ENCODE measurements at regions not wholly inside any gene's neighbourhood (a gene's known extent, or its start where the extent isn't known, plus 50 kb on each side); places are given as distances from the start of the nearest gene placed in this dataset.

DNA sequence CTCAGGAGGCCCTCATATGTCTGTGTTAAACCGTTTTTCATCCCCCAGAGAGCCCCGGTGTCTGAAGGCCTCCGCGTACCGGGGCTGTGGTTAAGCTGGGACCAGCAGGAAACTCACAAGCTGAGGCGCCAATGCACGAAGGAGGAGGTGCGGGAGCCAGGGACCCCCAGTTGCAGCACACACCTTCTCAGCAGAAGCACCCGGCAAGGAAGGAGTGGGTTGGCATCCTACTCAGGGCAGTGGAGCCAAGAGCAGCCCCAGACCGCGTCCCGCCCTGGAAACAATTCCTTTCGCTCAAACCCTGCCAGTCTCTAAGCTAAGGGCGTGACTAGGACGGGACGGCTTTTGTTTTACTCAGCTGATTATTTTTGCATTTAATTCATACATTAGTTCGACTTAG is 726.9 kb downstream of the BRD1 start:
- TF ChIP-seq, protein P1, sequence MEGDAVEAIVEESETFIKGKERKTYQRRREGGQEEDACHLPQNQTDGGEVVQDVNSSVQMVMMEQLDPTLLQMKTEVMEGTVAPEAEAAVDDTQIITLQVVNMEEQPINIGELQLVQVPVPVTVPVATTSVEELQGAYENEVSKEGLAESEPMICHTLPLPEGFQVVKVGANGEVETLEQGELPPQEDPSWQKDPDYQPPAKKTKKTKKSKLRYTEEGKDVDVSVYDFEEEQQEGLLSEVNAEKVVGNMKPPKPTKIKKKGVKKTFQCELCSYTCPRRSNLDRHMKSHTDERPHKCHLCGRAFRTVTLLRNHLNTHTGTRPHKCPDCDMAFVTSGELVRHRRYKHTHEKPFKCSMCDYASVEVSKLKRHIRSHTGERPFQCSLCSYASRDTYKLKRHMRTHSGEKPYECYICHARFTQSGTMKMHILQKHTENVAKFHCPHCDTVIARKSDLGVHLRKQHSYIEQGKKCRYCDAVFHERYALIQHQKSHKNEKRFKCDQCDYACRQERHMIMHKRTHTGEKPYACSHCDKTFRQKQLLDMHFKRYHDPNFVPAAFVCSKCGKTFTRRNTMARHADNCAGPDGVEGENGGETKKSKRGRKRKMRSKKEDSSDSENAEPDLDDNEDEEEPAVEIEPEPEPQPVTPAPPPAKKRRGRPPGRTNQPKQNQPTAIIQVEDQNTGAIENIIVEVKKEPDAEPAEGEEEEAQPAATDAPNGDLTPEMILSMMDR (IDR thresholded peaks at IDR 0.05; ENCODE audit: low read depth, low read length): no peak
- no peak for DNase-seq (ENCODE audit: extremely low read depth, low read depth)

DNA sequence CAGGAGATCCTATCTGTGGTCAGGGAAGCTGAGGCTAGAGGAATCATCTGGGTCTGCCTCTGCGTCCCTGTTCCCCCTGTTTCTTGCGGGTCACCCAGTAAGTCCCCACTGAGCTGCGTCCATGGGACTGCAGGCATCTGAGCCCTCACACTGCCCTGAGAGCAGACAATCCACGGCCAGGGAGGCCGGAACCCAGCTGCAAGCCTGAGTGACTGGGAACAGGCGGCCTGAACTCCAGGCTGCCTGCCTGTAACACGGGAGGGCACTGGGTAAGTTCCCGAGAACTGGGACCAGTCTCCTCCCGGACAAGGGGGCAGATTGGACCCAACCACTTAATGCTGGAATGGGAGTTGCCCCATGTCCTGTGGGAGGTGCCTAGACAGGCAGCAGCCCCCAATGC is 727.4 kb downstream of the BRD1 start:
- TF ChIP-seq, protein P1 (IDR thresholded peaks at IDR 0.05; ENCODE audit: low read depth, low read length): no peak
- no peak for DNase-seq (ENCODE audit: extremely low read depth, low read depth)

DNA sequence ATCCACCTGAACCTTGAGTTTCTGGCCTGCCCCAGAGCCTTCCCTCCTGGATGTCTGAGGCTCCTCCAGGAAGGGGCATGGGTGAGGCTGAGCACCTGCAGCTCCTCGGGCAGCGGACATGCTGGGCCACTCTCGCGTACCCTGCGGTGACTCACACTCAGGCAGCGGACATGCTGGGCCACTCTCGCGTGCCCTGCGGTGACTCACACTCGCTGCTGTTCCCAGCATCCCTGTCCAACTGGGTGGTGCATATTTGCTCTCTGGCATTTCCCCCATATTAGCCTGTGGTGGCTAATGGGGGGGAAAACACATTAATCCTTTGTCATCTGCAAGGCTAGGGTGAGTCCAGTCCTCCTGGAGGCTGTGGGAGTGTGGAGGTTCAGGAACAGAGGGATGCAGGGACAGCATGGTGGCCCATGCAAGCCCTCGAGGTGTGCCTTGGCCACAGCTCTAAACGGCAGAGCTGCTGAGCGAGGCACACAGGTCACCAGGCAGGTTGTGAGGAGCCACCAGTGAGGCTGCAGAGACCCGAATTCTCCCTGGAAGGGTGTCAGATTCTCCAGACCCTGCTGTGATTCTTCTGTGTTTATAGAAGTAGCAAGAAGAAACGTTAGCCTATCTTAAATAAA is 728.1 kb downstream of the BRD1 start:
- TF ChIP-seq, protein P1 (IDR thresholded peaks at IDR 0.05; ENCODE audit: low read depth, low read length): no peak
- DNase-seq (ENCODE audit: extremely low read depth, low read depth): no peak

DNA sequence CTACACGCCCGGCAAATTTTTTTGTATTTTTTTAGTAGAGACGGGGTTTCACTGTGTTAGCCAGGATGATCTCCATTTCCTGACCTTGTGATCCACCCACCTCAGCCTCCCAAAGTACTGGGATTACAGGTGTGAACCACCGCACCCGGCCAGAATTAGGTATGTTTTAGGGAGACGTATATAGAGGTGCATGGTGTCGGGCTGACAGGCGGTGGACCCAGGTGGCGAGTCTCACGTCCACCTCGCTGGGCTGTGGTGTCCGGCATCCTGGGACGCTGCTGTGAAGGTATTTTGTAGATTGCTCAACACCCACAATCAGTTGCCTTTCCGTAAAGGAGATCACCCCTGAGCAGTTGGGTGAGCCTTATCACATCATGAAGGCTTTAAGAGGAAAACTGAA is 728.6 kb downstream of the BRD1 start:
- DNase-seq (ENCODE audit: extremely low read depth, low read depth): no peak
- TF ChIP-seq, protein P1 (IDR thresholded peaks at IDR 0.05; ENCODE audit: low read depth, low read length): no peak

GRCh38 chr22:49097966-49098365 is 729.7 kb downstream of the BRD1 start:
- TF ChIP-seq, protein P1 (IDR thresholded peaks at IDR 0.05; ENCODE audit: low read depth, low read length): no peak
- DNase-seq (ENCODE audit: extremely low read depth, low read depth): no peak

GRCh38 chr22:49097171-49097925 is 730.3 kb downstream of the BRD1 start:
- TF ChIP-seq, protein P1 (IDR thresholded peaks at IDR 0.05; ENCODE audit: low read depth, low read length): no peak
- DNase-seq (ENCODE audit: extremely low read depth, low read depth): no peak

DNA sequence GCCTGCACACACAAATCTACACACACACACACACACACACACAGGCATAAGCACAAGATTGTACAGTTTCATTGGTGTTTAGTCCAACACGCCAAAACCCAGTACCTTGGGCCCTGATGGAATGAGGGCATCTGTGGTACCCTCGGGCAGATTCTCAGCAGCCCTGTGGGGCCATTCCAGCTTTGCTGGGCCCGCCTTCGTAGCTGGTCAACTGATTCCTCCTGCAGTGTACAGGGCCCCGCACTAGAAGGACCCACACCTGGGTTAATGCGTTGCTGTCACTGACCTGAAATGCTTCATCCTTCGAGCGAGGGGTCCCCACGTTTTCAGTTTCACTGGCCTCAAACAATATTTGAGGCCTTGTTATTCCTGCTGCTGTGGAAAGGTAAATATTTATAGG is 731.2 kb downstream of the BRD1 start:
- TF ChIP-seq, protein P1 (IDR thresholded peaks at IDR 0.05; ENCODE audit: low read depth, low read length): no peak
- DNase-seq (ENCODE audit: extremely low read depth, low read depth): no peak
